GM20000 (cell line): ENCODE measurements at regions not wholly inside any gene's neighbourhood (a gene's known extent, or its start where the extent isn't known, plus 50 kb on each side); places are given as distances from the start of the nearest gene placed in this dataset.

ENCODE experiments used
- DNase-seq: peaks from one replicate; pipeline ENCODE4 v3.0.0; 2012; ENCODE audit warnings: low spot score
- TF ChIP-seq, protein P1 (sequence below): IDR thresholded peaks from 2 replicates; pipeline ENCODE4 v1.5.1; 2012; ENCODE audit warnings: mild to moderate bottlenecking, control low read depth; ENCODE audit errors: extremely low read depth, missing control alignments

DNA sequence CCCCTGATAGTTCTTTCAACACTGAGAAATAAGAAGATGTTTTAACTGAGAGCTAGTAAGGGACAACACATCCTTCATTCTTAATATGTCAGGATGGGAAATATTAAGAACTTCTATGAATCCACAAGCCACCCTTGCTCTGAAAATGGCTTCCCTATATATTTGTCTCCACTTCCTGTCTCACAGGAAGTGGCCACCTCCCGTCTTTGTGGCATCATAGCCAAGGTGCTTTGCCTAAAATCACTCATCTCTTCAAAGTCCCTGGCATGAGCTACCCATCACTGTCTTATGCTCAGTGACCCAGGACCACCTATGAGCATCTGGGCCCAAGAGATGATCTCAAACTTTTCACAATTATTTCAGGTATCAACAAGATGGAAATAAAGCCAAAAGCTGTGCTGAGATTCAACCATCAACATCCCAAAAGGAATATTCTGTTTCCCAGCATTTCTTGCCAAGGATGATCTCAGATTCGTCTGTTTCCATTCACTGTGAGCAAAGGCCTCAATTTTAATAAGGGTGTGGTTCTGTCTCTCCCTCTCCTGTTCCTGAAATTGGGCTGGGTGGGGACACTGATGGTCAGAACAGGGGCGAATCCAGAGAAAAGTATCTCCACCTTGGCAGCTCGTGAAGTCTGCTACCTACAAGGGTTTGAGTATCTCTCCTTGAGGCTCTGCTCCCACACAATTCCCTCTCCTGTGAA lies 493.9 kb downstream of the MN1 start:
- no peak for DNase-seq
- TF ChIP-seq, protein P1, sequence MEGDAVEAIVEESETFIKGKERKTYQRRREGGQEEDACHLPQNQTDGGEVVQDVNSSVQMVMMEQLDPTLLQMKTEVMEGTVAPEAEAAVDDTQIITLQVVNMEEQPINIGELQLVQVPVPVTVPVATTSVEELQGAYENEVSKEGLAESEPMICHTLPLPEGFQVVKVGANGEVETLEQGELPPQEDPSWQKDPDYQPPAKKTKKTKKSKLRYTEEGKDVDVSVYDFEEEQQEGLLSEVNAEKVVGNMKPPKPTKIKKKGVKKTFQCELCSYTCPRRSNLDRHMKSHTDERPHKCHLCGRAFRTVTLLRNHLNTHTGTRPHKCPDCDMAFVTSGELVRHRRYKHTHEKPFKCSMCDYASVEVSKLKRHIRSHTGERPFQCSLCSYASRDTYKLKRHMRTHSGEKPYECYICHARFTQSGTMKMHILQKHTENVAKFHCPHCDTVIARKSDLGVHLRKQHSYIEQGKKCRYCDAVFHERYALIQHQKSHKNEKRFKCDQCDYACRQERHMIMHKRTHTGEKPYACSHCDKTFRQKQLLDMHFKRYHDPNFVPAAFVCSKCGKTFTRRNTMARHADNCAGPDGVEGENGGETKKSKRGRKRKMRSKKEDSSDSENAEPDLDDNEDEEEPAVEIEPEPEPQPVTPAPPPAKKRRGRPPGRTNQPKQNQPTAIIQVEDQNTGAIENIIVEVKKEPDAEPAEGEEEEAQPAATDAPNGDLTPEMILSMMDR: no peak

DNA sequence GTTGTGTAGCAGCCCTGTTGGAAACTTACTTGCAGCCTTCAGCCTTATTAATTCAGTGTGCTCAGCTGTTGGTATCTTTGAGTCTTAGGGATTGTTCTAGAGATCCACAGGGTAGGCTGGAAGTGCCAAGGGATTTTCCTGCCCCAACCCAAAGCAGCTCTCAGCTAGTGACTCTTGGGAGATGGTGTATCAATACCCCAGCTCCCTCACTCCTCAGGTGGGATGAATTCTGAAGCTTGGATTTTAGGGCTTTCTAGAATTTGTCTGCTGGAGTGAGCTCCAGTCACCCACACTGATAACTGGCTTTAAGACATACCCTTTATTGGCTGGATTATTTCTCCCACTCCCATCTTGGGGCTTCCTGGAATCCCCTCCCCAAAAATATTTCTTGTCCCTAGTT lies 493.0 kb downstream of the MN1 start:
- no peak for DNase-seq
- TF ChIP-seq, protein P1: no peak

DNA sequence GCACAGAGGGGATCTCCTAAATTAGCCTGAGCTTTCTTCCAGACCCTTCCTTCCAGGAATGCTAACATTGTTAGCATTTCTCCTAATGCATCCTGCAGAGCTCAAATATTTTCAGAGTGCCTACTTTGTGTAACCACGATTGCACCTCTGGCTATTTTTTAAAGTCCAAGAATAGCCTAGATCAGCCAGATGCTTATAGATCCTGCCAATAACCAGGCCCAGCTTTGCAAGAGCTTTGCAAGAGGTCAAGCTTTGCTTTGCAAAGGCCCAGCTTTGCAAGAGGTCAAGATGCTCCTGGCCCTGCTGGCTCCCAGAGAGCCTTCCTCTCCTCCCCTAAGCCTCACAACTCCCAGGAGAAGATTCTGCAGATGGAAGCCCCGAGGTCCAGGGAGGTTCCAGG lies 491.9 kb downstream of the MN1 start:
- no peak for DNase-seq
- TF ChIP-seq, protein P1: no peak

DNA sequence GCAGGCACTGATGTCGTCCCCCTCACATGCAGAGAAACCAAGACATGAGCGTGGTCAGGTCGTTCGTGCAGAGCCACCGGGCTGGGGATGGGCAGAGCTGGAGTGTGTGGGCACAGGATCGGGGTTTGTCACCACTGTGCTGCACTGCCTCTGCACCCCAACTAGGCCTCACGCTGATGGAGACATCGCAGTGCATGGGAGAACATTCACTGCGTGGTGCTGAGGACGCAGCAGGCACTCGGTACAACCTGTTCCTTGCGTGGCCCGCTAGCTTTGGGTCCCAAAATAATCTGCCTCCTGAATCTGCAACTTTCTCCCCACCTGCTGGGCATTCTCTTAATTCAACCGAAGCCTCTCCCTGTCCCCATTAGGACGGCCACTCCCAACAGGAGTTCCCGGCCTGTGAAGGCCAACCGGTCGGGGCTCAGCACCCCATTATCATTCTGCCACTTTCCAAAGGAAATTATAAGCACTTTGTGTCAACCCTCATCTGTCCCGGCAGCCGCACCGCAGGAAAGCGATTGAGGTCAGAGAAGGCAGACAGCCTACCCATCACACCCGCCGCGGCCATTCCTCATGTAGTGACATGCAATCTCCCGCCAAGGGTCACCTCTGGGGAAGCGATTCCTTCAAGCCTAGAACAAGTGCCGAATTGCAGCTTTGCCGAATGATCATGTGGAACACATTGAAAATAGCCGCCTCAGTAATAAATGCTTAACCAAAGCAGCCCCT lies 490.4 kb downstream of the MN1 start:
- TF ChIP-seq, protein P1: no peak

DNA sequence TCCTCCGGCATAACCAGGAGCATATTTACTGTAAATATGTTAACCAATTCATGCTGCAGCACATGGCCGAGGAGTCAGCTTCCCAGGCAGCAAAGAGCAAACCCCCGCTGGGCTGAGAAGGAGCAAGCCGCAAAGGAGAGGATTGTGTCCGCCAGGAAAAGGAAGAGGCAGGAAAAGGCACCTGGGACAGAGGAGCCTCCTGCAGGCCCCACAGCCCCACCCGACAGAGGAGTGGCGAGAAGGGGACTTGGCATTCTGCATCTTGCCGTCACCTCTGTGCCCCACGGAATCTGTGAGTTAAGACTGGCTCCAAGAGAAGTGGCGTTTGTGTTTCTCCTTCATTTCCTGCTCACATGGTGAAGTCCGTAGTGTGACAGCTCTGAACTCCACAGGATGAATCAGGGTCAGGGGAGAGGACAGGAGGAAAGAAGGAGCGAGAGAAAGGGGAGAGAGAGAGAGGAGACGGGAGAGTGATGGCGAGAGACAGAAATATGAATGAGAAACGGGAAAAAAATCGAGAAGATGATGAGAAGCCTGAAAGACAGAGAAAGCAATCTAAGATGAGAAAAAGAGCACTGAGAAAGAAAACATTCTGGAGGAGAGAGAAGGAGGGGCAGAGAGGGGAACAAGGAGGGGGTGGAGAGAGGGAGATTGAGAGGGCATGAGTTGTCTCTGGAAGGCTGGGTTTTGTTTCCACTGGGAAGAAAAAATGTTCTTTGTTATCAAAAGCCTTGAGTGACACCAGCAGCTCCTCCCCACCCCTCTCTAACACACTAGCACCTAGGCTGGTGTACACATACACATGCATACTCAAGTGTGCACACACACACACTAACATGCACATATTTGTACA lies 489.6 kb downstream of the MN1 start:
- no peak for DNase-seq
- TF ChIP-seq, protein P1: no peak

More for the DNA sequence above, 490.4 kb downstream of the MN1 start:
- DNase-seq: no peak

DNA sequence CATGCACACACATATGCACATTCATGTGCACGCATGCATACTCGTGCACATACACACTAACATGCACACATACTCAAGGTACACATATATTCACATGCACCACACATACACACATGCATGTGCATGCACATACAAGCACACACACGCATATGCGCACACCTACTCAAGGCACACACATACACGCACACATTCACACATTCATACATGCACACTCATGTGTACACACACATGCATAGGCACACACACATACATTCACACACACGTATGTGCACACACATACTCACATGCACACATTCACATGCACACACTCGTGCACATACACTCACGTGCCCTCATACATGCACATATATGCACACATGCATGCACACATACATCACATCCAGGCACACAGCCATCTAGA lies 489.0 kb downstream of the MN1 start:
- TF ChIP-seq, protein P1: no peak
- DNase-seq: no peak
